HG02588 (cell line): ENCODE measurements at regions not wholly inside any gene's neighbourhood (a gene's known extent, or its start where the extent isn't known, plus 50 kb on each side); places are given as distances from the start of the nearest gene placed in this dataset.

Experiments used
- ATAC-seq: cut with Tn5 transposase; IDR thresholded peaks from one replicate; pipeline ENCODE4 v1.9.1; 2021; ENCODE audit warnings: mild to moderate bottlenecking, moderate library complexity; ENCODE audit not compliant: unreplicated experiment

- ATAC-seq: no peak
Observed at GRCh38 chr18:51692612-51693011, 495.1 kb upstream of the MEX3C start.

GRCh38 chr18:51711298-51711889, 513.9 kb upstream of the MEX3C start:
- ATAC-seq: peak; percentile 73

- ATAC-seq: no peak
Observed at GRCh38 chr18:51712821-51713220, 515.3 kb upstream of the MEX3C start.

- peak; percentile 42 for ATAC-seq
Observed at GRCh38 chr18:51716277-51716676, 518.8 kb upstream of the MEX3C start.

GRCh38 chr18:51721388-51721787, 523.9 kb upstream of the MEX3C start:
- ATAC-seq: no peak

- ATAC-seq: no peak
Observed at GRCh38 chr18:51721996-51722395, 524.5 kb upstream of the MEX3C start.

- ATAC-seq: no peak
Observed at GRCh38 chr18:51724790-51725721, 527.6 kb upstream of the MEX3C start.

GRCh38 chr18:51726614-51727013, 529.1 kb upstream of the MEX3C start:
- no peak for ATAC-seq

GRCh38 chr18:51727780-51728179, 530.3 kb upstream of the MEX3C start:
- ATAC-seq: no peak

- ATAC-seq: no peak
Observed at GRCh38 chr18:51731070-51731469, 533.6 kb upstream of the MEX3C start.

GRCh38 chr18:51734576-51734975, 537.1 kb upstream of the MEX3C start:
- no peak for ATAC-seq

GRCh38 chr18:51739044-51739666, 541.7 kb upstream of the MEX3C start:
- ATAC-seq: peak; percentile 80

- no peak for ATAC-seq
Observed at GRCh38 chr18:51751901-51752300, 554.4 kb upstream of the MEX3C start.

GRCh38 chr18:51753365-51754057, 556.0 kb upstream of the MEX3C start:
- ATAC-seq: no peak

GRCh38 chr18:51754566-51754965, 557.1 kb upstream of the MEX3C start:
- no peak for ATAC-seq

- no peak for ATAC-seq
Observed at GRCh38 chr18:51757255-51757924, 559.9 kb upstream of the MEX3C start.

- no peak for ATAC-seq
Observed at GRCh38 chr18:51762373-51762772, 564.9 kb upstream of the MEX3C start.

- no peak for ATAC-seq
Observed at GRCh38 chr18:51765606-51766360, 568.3 kb upstream of the MEX3C start.

GRCh38 chr18:51767293-51767692, 569.8 kb upstream of the MEX3C start:
- peak; percentile 67 for ATAC-seq

GRCh38 chr18:51778115-51778514, 561.9 kb upstream of the DCC start:
- no peak for ATAC-seq
